PC-9 (cell line): ENCODE measurements at regions not wholly inside any gene's neighbourhood (a gene's known extent, or its start where the extent isn't known, plus 50 kb on each side); places are given as distances from the start of the nearest gene placed in this dataset.
"Not testable (repeated sequence)": the region's sequence is repeated elsewhere in the genome, so short reads cannot be mapped to it uniquely, and the experiment has no call there.

Experiments
- BruUV-seq: library from RNA; stranded (reverse); fragments of 400-500 nt; replicated peaks from 2 replicates; lab custom pipeline; 2021; lab: Mats Ljungman, UMichigan
- CTCF ChIA-PET: fragments of 300-600 bp; sonication (Branson Sonifier 250); formaldehyde crosslinking; loops from one replicate; lab custom pipeline; 2022; ENCODE audit warnings: antibody characterized with exemption; lab: Charles Lee
- POLR2A ChIA-PET: fragments of 300-600 bp; sonication (Branson Sonifier 250); formaldehyde crosslinking; loops from one replicate; lab custom pipeline; 2022; ENCODE audit warnings: antibody characterized with exemption; ENCODE audit not compliant: unreplicated experiment; lab: Charles Lee
- DNase-seq, 2 experiments: peaks; one replicate each; pipeline versions ENCODE4 v3.0.0 to v3.0.0-alpha.2; 2015 to 2022; ENCODE audit warnings: mixed read lengths in 1 of 2
- H2AFZ ChIP-seq: fragments of 200-600 bp; sonication (generic); 2 replicates; pipeline ENCODE4 v1.8.1; 2017; ENCODE audit warnings: antibody characterized with exemption
- H3F3A ChIP-seq: fragments of 200-600 bp; sonication (generic); 2 replicates; pipeline ENCODE4 v1.8.1; 2017; ENCODE audit warnings: antibody characterized with exemption, mild to moderate bottlenecking, low read depth; ENCODE audit not compliant: insufficient read depth
- H3K27ac ChIP-seq: fragments of 200-600 bp; sonication (generic); 2 replicates; pipeline ENCODE4 v1.6.1; 2016; ENCODE audit warnings: mixed run types
- H3K27me3 ChIP-seq: fragments of 200-600 bp; sonication (generic); 2 replicates; pipeline ENCODE4 v1.6.1; 2016; ENCODE audit warnings: low read depth, mixed run types; ENCODE audit not compliant: insufficient read depth
- H3K36me3 ChIP-seq: fragments of 200-600 bp; sonication (generic); 2 replicates; pipeline ENCODE4 v1.6.1; 2016; ENCODE audit warnings: low read depth, mixed run types
- H3K4me1 ChIP-seq: fragments of 200-600 bp; sonication (generic); replicated peaks from 2 replicates; pipeline ENCODE4 v1.6.1; 2016; ENCODE audit warnings: mixed run types; ENCODE audit not compliant: insufficient read depth
- H3K4me2 ChIP-seq: fragments of 200-600 bp; sonication (generic); 2 replicates; pipeline ENCODE4 v1.6.1; 2017; ENCODE audit warnings: mixed run types
- H3K4me3 ChIP-seq: fragments of 200-600 bp; sonication (generic); 2 replicates; pipeline ENCODE4 v1.6.1; 2016; ENCODE audit warnings: mixed run types
- H3K79me2 ChIP-seq: fragments of 200-600 bp; sonication (generic); 2 replicates; pipeline ENCODE4 v1.6.1; 2017; ENCODE audit warnings: low read depth, mixed run types
- H3K9me2 ChIP-seq: fragments of 200-600 bp; sonication (generic); 2 replicates; pipeline ENCODE4 v1.8.1; 2017; ENCODE audit warnings: mild to moderate bottlenecking; ENCODE audit not compliant: insufficient read depth
- H3K9me3 ChIP-seq: fragments of 200-600 bp; sonication (generic); 2 replicates; pipeline ENCODE4 v1.8.1; 2016; ENCODE audit warnings: low read depth; ENCODE audit not compliant: insufficient read depth
- H4K20me1 ChIP-seq: fragments of 200-600 bp; sonication (generic); 2 replicates; pipeline ENCODE4 v1.8.1; 2017; ENCODE audit not compliant: insufficient read depth
- CTCF ChIP-seq: fragments of 200-600 bp; sonication (generic); conservative IDR thresholded peaks from 2 replicates; pipeline ENCODE4 v1.6.1; 2017; ENCODE audit warnings: mixed run types, antibody characterized with exemption, mild to moderate bottlenecking, moderate library complexity
- EZH2 ChIP-seq: fragments of 200-600 bp; sonication (generic); IDR thresholded peaks from 2 replicates; pipeline ENCODE4 v1.8.0; 2017; ENCODE audit warnings: antibody characterized with exemption, low read depth
- intact Hi-C: fragments of 100-400 bp; cut with micrococcal nuclease; formaldehyde crosslinking; loops from one replicate; pipeline ENCODE4 v1.10.0; 2022; ENCODE audit not compliant: unreplicated experiment

- Histone ChIP-seq H3F3A (no peaks in the 10 kb centered on the region), H3K4me2 (no peak overlapping the region), H3K27ac (no peak overlapping the region), H3K9me3 (no peaks in the 10 kb centered on the region), H3K36me3 (no peaks in the 10 kb centered on the region), H3K79me2 (no peaks in the 10 kb centered on the region), H3K9me2 (no peaks in the 10 kb centered on the region; the same call in 1 of the 2 replicates), H3K4me1 (no peaks in the 10 kb centered on the region), H3K27me3 (no peaks in the 10 kb centered on the region), H3K4me3 (no peak overlapping the region), H2AFZ (no peak overlapping the region), H4K20me1 (no peaks in the 10 kb centered on the region)
- DNase-seq: no peak
- CTCF ChIA-PET: no interaction called here
- POLR2A ChIA-PET: no interaction called here
- no peak for TF ChIP-seq CTCF
- no peak for TF ChIP-seq EZH2
- intact Hi-C loops: no loop called here
- BruUV-seq: no TSS peak
These were observed 257.2 kb upstream of the RFC3 start for GRCh38 chr13:33560726-33561125.

- intact Hi-C loops: no loop called here
- Histone ChIP-seq H4K20me1 (no peaks in the 10 kb centered on the region), H3K4me3 (no peak overlapping the region), H3K36me3 (no peaks in the 10 kb centered on the region), H3K4me2 (no peak overlapping the region), H3K27me3 (no peaks in the 10 kb centered on the region), H3K4me1 (no peaks in the 10 kb centered on the region), H3F3A (no peaks in the 10 kb centered on the region), H3K27ac (no peak overlapping the region), H2AFZ (no peak overlapping the region), H3K9me2 (no peaks in the 10 kb centered on the region; the same call in 1 of the 2 replicates), H3K9me3 (no peaks in the 10 kb centered on the region), H3K79me2 (no peaks in the 10 kb centered on the region)
- CTCF ChIA-PET: no interaction called here
- POLR2A ChIA-PET: no interaction called here
- no peak for DNase-seq
- no peak for TF ChIP-seq EZH2
- no peak for TF ChIP-seq CTCF
- BruUV-seq: no TSS peak
These were observed 256.3 kb upstream of the RFC3 start for GRCh38 chr13:33561627-33562026.

- CTCF ChIA-PET: no interaction called here
- Histone ChIP-seq H3K27me3 (no peaks in the 10 kb centered on the region), H3K9me2 (no peaks in the 10 kb centered on the region), H3K4me1 (no peaks in the 10 kb centered on the region), H3F3A (no peaks in the 10 kb centered on the region), H3K4me3 (no peak overlapping the region), H4K20me1 (no peaks in the 10 kb centered on the region), H3K9me3 (no peaks in the 10 kb centered on the region), H3K36me3 (no peaks in the 10 kb centered on the region), H3K27ac (no peak overlapping the region), H3K4me2 (no peak overlapping the region), H3K79me2 (no peaks in the 10 kb centered on the region), H2AFZ (no peak overlapping the region; the same call in 1 of the 2 replicates)
- POLR2A ChIA-PET: no interaction called here
- no peak for TF ChIP-seq CTCF
- no peak for TF ChIP-seq EZH2
- no peak for DNase-seq
- intact Hi-C loops: no loop called here
- no TSS peak for BruUV-seq
These were observed 246.3 kb upstream of the RFC3 start for GRCh38 chr13:33571618-33572017.

- H3K9me3 ChIP-seq, H2AFZ ChIP-seq, CTCF ChIA-PET, H3K36me3 ChIP-seq, H3K4me1 ChIP-seq, H3K27ac ChIP-seq, H4K20me1 ChIP-seq, H3K79me2 ChIP-seq, H3F3A ChIP-seq, BruUV-seq, DNase-seq, H3K27me3 ChIP-seq, POLR2A ChIA-PET, H3K9me2 ChIP-seq, H3K4me2 ChIP-seq, H3K4me3 ChIP-seq, intact Hi-C loops: not testable (repeated sequence)
These were observed 245.6 kb upstream of the RFC3 start for GRCh38 chr13:33572322-33572721.
